Chondrocyte (in vitro differentiated cells): ENCODE measurements at regions not wholly inside any gene's neighbourhood (a gene's known extent, or its start where the extent isn't known, plus 50 kb on each side); places are given as distances from the start of the nearest gene placed in this dataset.
A peak's percentile ranks its signal among the peaks of the same experiment; 100 is the strongest.

Experiments used
- DNase-seq: peaks from one replicate; pipeline ENCODE4 v3.0.0; 2021; ENCODE audit warnings: mixed read lengths, low spot score
- H3K27ac Mint-ChIP-seq: one replicate; pipeline ENCODE4 v1.8.0; 2021; ENCODE audit warnings: mild to moderate bottlenecking, moderate library complexity, mixed read lengths; ENCODE audit not compliant: unreplicated experiment
- H3K27me3 Mint-ChIP-seq: 2 replicates; pipeline ENCODE4 v1.8.0; 2021; ENCODE audit warnings: low read depth, mixed read lengths
- H3K36me3 Mint-ChIP-seq: 2 replicates; pipeline ENCODE4 v1.8.0; 2021; ENCODE audit warnings: low read depth, mixed read lengths
- H3K4me1 Mint-ChIP-seq: 2 replicates; pipeline ENCODE4 v1.8.0; 2021; ENCODE audit warnings: low read depth, mild to moderate bottlenecking, mixed read lengths
- H3K4me3 Mint-ChIP-seq: one replicate; pipeline ENCODE4 v1.8.0; 2021; ENCODE audit warnings: mild to moderate bottlenecking, moderate library complexity, mixed read lengths; ENCODE audit not compliant: unreplicated experiment
- H3K9me3 Mint-ChIP-seq: 2 replicates; pipeline ENCODE4 v1.8.0; 2021; ENCODE audit warnings: low read depth, mixed read lengths
- CTCF ChIP-seq: fragments of 200-600 bp; sonication (generic); IDR thresholded peaks from 2 replicates; pipeline ENCODE4 v1.5.0; 2021; ENCODE audit warnings: antibody characterized with exemption, mild to moderate bottlenecking, moderate library complexity

- Mint-ChIP-seq H3K27me3 (no peaks in the 10 kb centered on the region), H3K4me1 (peaks cover 22% of the 10 kb centered on the region), H3K36me3 (no peaks in the 10 kb centered on the region), H3K4me3 (no peak overlapping the region), H3K27ac (no peak overlapping the region), H3K9me3 (no peaks in the 10 kb centered on the region)
- no peak for DNase-seq
- TF ChIP-seq CTCF, result no peak
Measured at GRCh38 chr5:128684961-128685360, 146.9 kb upstream of the FBN2 start.

DNA sequence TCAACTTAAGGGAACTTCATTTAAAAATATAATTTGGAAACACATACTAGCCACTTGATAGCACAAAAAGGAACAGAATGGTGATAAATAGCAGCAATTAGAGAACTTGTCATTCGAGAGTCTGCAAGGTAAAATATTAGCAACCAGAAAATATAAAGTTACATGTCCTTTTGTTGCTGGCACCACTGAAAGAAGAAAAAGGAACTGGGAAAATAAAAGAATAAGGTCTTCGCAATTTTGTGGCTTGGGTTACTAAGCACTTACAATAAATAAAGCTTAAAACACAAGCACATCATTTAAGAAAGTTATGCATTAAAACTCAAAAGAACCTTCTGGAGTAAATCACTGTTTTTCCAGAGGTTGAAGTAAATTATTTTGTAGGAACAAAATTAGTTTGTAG, 149.9 kb upstream of the FBN2 start:
- no peak overlapping the region for H3K4me3 Mint-ChIP-seq
- no peaks in the 10 kb centered on the region for H3K27me3 Mint-ChIP-seq
- peaks cover 8% of the 10 kb centered on the region for H3K4me1 Mint-ChIP-seq
- H3K27ac Mint-ChIP-seq, result no peak overlapping the region
- H3K36me3 Mint-ChIP-seq, result no peaks in the 10 kb centered on the region
- peaks cover 6% of the 10 kb centered on the region for H3K9me3 Mint-ChIP-seq
- no peak for TF ChIP-seq CTCF
- DNase-seq, result no peak

DNA sequence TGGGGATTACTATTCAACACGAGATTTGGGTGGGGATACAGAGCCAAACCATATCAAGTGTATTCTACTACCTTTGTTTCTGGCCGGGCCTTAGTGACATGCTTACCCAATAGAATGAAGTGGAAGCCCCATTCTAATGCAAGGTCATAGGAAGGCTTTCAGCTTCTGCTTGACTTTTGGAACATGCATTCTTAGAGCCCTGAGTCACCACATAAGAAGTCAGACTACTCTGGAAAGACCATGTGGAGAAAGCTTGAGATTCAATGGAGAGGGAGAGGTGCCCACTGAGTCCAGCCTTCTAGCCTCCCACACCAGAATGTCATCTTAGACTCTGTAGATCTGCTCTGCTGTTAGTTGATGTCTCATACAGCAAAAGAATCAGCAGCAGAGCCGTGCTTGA, 155.7 kb upstream of the FBN2 start:
- no peak overlapping the region for H3K27ac Mint-ChIP-seq
- H3K4me1 Mint-ChIP-seq, result no peaks in the 10 kb centered on the region
- no peak for DNase-seq
- peaks cover 6% of the 10 kb centered on the region for H3K9me3 Mint-ChIP-seq
- no peak for TF ChIP-seq CTCF
- no peaks in the 10 kb centered on the region for H3K36me3 Mint-ChIP-seq
- no peak overlapping the region for H3K4me3 Mint-ChIP-seq
- no peaks in the 10 kb centered on the region for H3K27me3 Mint-ChIP-seq

DNA sequence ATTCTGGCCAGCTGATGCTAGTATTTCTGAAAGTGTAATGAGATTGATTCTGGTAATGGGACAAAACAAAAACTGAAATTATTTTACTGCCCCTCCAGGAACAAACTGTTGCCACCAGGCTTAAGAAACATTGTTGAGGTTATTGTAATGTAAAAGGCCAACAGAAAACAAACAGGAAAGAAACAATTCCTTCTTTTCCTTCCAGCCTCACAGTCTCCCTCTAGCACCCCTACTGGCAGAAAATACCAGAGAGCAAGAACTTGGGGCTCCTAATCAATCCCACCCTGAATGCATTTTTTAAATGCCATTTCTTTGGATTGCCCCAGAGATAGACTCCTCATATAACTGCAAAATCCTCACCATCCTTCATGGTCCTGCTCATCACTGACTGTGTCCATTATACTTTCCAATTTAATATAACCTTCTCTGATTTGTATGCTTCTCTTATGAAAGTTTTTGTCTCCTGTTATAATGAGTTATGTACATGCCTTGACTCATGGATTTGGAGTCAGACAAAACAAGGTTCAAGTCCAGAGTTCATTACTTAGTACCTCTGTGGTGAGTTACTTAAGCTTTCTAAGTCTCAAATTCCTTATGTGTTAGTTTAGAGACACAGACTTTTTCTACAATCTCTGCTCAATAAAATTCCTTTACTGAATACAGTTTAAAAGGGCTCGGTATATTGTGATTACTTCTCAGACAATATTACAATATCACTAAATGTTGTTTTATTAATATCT, 157.9 kb upstream of the FBN2 start:
- DNase-seq, result no peak
- H3K27ac Mint-ChIP-seq, result no peak overlapping the region
- no peaks in the 10 kb centered on the region for H3K4me1 Mint-ChIP-seq
- no peaks in the 10 kb centered on the region for H3K27me3 Mint-ChIP-seq
- H3K36me3 Mint-ChIP-seq, result no peaks in the 10 kb centered on the region
- peak; percentile 70 for TF ChIP-seq CTCF
- no peak overlapping the region for H3K4me3 Mint-ChIP-seq
- no peaks in the 10 kb centered on the region for H3K9me3 Mint-ChIP-seq

- no peak overlapping the region for H3K27ac Mint-ChIP-seq
- DNase-seq, result no peak
- H3K4me1 Mint-ChIP-seq, result no peaks in the 10 kb centered on the region
- H3K36me3 Mint-ChIP-seq, result no peaks in the 10 kb centered on the region
- H3K4me3 Mint-ChIP-seq, result no peak overlapping the region
- no peak for TF ChIP-seq CTCF
- peaks cover 1% of the 10 kb centered on the region for H3K27me3 Mint-ChIP-seq
- no peaks in the 10 kb centered on the region for H3K9me3 Mint-ChIP-seq
Measured at GRCh38 chr5:128701301-128701700, 163.3 kb upstream of the FBN2 start.
